ENCODE measurements at regions not wholly inside any gene's neighbourhood (a gene's known extent, or its start where the extent isn't known, plus 50 kb on each side); places are given as distances from the start of the nearest gene placed in this dataset.

DNA sequence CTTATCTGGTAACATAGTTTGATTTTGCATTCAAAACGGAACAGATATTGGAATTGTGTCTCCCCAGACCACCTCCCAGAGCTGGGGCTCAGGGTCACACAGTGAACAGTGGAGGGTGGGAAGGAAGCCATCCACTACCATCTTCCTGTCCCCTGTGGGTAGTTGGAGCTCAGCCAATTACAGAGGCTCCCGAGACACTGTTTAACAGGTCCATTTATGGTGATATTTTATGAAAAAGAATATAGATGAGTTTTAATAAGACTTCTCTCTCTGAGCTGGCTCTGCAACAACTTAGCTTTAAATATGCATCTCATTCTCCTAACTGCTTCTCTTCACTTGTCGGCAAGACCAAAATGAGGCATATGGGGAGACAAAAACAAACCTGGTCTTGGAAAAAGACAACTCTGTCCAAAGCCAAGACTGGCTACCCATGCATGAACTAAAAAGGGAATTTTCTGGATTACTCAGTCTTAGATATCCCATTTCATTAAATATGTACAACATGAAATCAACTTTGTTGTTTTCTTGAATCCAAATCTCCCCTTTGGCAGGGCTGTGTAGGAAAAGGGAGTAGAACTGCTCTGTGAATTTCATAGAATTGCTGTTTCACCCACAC is 83.8 kb upstream of the HOXC13 start:
- intact Hi-C loops (cut with DNase I): no loop called here
- FAIRE-seq (no peak), DNase-seq (no peak)
- Histone ChIP-seq H3K4me3 (ENCODE audit: low read length in 3 of 3) (no peak overlapping the region), H3K36me3 (ENCODE audit: control insufficient read depth in 2 of 3, insufficient read depth in 3 of 3, low read length in 3 of 3) (no peaks in the 10 kb centered on the region), H3K4me1 (ENCODE audit: control insufficient read depth in 2 of 3, insufficient read depth in 2 of 3, low read depth in 1 of 3, low read length in 3 of 3) (no peaks in the 10 kb centered on the region), H3K9ac (ENCODE audit: low read length in 3 of 3) (no peak overlapping the region), H3K27ac (ENCODE audit: low read depth in 2 of 2, low read length in 2 of 2) (no peak overlapping the region), H3K9me3 (ENCODE audit: control insufficient read depth in 2 of 3, insufficient read depth in 1 of 3, low read length in 3 of 3) (no peaks in the 10 kb centered on the region), H3K27me3 (ENCODE audit: control insufficient read depth, insufficient read depth, low read length) (no peaks in the 10 kb centered on the region)
- TF ChIP-seq, protein P1, sequence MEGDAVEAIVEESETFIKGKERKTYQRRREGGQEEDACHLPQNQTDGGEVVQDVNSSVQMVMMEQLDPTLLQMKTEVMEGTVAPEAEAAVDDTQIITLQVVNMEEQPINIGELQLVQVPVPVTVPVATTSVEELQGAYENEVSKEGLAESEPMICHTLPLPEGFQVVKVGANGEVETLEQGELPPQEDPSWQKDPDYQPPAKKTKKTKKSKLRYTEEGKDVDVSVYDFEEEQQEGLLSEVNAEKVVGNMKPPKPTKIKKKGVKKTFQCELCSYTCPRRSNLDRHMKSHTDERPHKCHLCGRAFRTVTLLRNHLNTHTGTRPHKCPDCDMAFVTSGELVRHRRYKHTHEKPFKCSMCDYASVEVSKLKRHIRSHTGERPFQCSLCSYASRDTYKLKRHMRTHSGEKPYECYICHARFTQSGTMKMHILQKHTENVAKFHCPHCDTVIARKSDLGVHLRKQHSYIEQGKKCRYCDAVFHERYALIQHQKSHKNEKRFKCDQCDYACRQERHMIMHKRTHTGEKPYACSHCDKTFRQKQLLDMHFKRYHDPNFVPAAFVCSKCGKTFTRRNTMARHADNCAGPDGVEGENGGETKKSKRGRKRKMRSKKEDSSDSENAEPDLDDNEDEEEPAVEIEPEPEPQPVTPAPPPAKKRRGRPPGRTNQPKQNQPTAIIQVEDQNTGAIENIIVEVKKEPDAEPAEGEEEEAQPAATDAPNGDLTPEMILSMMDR (IDR thresholded peaks at IDR 0.05; ENCODE audit: borderline replicate concordance, extremely low read depth, insufficient read depth): no peak

DNA sequence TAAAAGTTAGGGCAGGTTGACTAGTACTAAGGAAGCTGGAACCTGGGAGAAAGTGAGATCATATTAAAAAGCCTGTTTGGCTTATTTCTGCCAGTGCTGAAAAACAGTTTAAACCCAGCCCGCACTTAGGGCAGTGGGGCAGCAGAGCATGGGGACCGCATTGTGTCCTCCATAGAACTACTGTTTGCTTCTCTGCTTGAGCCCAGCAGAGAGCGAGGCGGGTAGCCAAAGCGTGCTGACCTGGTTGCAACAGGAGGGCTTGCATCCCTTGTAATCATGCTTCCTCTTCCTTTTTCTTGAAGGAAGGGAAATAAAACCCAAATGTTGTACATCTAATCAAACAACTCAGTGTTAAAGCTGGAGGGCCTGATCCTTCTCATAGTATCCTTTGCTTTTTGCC is 82.5 kb upstream of the HOXC13 start:
- no peaks in the 10 kb centered on the region for H3K27me3 ChIP-seq (ENCODE audit: control insufficient read depth, insufficient read depth, low read length)
- no peak overlapping the region for H3K27ac ChIP-seq (ENCODE audit: low read depth in 2 of 2, low read length in 2 of 2)
- H3K9me3 ChIP-seq (ENCODE audit: control insufficient read depth in 2 of 3, insufficient read depth in 1 of 3, low read length in 3 of 3): no peaks in the 10 kb centered on the region
- H3K9ac ChIP-seq (ENCODE audit: low read length in 3 of 3): no peak overlapping the region
- TF ChIP-seq, protein P1 (IDR thresholded peaks at IDR 0.05; ENCODE audit: borderline replicate concordance, extremely low read depth, insufficient read depth): no peak
- no peaks in the 10 kb centered on the region for H3K4me1 ChIP-seq (ENCODE audit: control insufficient read depth in 2 of 3, insufficient read depth in 2 of 3, low read depth in 1 of 3, low read length in 3 of 3)
- no peaks in the 10 kb centered on the region for H3K36me3 ChIP-seq (ENCODE audit: control insufficient read depth in 2 of 3, insufficient read depth in 3 of 3, low read length in 3 of 3)
- DNase-seq (no peak), FAIRE-seq (no peak)
- no peak overlapping the region for H3K4me3 ChIP-seq (ENCODE audit: low read length in 3 of 3)
- intact Hi-C loops (cut with DNase I): no loop called here

DNA sequence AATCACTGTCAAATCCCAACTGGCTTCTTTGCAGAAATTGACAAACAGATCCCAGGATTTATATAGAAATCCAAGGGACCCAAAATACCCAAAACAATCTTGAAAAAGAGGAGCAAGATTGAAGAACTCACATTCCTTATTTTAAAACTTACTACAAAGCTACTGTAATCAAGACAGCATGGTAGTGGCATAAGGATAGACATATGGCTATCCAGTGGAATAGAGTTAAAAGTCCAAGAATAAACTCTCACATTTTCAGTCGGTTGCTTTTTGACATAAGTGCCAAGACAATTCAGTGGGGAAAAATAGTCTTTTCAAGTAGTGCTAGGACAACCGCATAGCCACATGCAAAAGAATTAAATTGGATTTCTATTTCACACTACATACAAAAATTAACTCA is 81.0 kb upstream of the HOXC13 start:
- no peak overlapping the region for H3K9ac ChIP-seq (ENCODE audit: low read length in 3 of 3)
- no peak overlapping the region for H3K27ac ChIP-seq (ENCODE audit: low read depth in 2 of 2, low read length in 2 of 2)
- FAIRE-seq: no peak
- H3K36me3 ChIP-seq (ENCODE audit: control insufficient read depth in 2 of 3, insufficient read depth in 3 of 3, low read length in 3 of 3): no peaks in the 10 kb centered on the region
- H3K27me3 ChIP-seq (ENCODE audit: control insufficient read depth, insufficient read depth, low read length): no peaks in the 10 kb centered on the region
- no peak for DNase-seq
- H3K4me3 ChIP-seq (ENCODE audit: low read length in 3 of 3): no peak overlapping the region
- no peaks in the 10 kb centered on the region for H3K4me1 ChIP-seq (ENCODE audit: control insufficient read depth in 2 of 3, insufficient read depth in 2 of 3, low read depth in 1 of 3, low read length in 3 of 3)
- TF ChIP-seq, protein P1 (IDR thresholded peaks at IDR 0.05; ENCODE audit: borderline replicate concordance, extremely low read depth, insufficient read depth): no peak
- intact Hi-C loops (cut with DNase I): no loop called here
- no peaks in the 10 kb centered on the region for H3K9me3 ChIP-seq (ENCODE audit: control insufficient read depth in 2 of 3, insufficient read depth in 1 of 3, low read length in 3 of 3)

Data from kidney (tissue), 13 donors.